ENCODE measurements at regions not wholly inside any gene's neighbourhood (a gene's known extent, or its start where the extent isn't known, plus 50 kb on each side); places are given as distances from the start of the nearest gene placed in this dataset.
"Not testable (repeated sequence)": the region's sequence is repeated elsewhere in the genome, so short reads cannot be mapped to it uniquely, and the experiment has no call there.

DNA sequence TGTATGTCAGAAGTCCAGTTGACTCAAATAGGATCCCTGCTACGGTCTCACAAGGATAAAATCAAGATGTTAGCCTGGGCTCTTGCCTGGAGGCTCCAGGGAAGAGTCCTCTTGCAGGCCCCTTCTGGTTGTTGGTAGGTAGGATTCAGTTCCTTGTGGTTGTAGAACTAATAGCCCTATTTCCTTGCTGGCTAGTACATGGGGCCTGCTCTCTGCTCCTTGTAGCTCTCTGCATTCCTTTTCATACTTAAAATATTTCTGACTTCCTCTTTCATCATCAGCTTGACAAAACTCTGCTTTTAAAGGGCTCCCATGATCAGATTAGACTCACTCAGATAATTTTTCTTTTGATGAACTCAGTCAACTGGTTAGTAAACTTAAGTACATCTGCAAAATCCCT is 756.7 kb downstream of the GATA3 start:
- intact Hi-C loops (cut with DNase I), result no loop called here
- DNase-seq, result no peak

GRCh38 chr10:8815969-8816368 is 761.5 kb downstream of the GATA3 start:
- no peak for DNase-seq
- intact Hi-C loops (cut with DNase I), result no loop called here

DNA sequence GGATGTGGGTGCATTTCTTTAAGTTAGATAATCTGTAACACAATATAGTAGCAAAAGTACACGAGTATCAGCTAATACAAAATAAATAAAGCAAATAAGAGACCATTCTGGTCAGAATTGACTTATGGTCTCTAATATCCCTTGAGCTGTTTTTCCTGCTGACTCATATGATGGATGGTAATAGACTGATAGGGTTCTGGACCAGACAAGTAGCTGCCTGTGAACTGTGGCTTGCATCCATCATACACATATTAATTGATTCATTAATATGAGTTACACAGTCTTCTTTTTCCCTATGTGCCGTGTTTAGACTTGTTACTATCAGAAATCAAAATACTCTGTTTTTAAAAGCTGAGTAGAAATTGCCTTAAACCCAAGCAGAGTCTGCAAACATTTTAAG is 762.8 kb downstream of the GATA3 start:
- DNase-seq, result no peak
- intact Hi-C loops (cut with DNase I), result no loop called here

- no peak for DNase-seq
- intact Hi-C loops (cut with DNase I), result no loop called here
These were observed 771.1 kb downstream of the GATA3 start for GRCh38 chr10:8825611-8826010.

- intact Hi-C loops (cut with DNase I), result no loop called here
- DNase-seq, result no peak
These were observed 775.1 kb downstream of the GATA3 start for GRCh38 chr10:8829592-8829991.

DNA sequence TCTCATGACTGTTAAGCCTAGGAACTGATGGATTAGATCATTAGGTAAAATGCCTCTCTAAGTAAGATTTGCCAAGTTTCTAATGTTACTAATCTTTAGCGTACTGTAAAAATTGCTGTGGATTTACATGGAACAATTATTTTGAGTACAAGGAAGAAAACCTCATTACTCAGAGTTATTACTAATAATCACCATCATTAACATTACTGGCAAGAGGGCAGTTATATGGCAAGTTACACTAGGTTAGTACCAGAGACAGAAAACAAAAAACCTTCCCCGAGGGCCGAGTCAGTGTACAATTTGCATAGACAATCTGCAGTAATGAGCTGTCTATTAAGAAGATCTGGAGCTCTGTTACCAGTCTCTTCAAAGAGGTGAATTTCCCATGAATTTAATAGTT is 775.6 kb downstream of the GATA3 start:
- intact Hi-C loops (cut with DNase I), result no loop called here

GRCh38 chr10:8830876-8831275 is 776.4 kb downstream of the GATA3 start:
- intact Hi-C loops (cut with DNase I), result no loop called here
- no peak for DNase-seq

More for the DNA sequence above, 775.6 kb downstream of the GATA3 start:
- no peak for DNase-seq

- intact Hi-C loops (cut with DNase I), result no loop called here
- no peak for DNase-seq
These were observed 781.1 kb downstream of the GATA3 start for GRCh38 chr10:8835453-8836167.

GRCh38 chr10:8840356-8840755 is 785.9 kb downstream of the GATA3 start:
- intact Hi-C loops (cut with DNase I), result no loop called here
- peak in 1 of 10 donors; percentile 18 for DNase-seq

GRCh38 chr10:8844141-8844540 is 789.7 kb downstream of the GATA3 start:
- DNase-seq, result no peak

GRCh38 chr10:8852546-8852945 is 798.1 kb downstream of the GATA3 start:
- intact Hi-C loops (cut with DNase I), result no loop called here
- no peak for DNase-seq

More at GRCh38 chr10:8844141-8844540, 789.7 kb downstream of the GATA3 start:
- intact Hi-C loops (cut with DNase I), result no loop called here

DNA sequence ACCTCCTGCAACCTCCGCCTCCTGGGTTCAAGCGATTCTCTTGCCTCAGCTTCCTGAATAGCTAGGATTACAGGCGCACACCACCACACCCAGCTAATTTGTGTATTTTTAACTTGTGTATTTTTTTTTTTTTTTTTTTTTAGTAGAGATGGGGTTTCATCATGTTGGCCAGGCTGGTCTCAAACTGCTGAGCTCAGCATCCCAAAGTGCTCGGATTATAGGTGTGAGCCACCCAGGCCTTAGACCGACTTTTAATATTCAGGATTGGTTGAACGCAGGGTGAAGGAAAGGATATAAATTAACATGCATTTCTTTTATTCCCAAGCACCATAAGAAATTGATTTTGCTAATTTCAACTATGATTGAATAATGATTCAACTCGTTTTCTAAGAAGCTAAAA is 798.6 kb downstream of the GATA3 start:
- intact Hi-C loops (cut with DNase I), result no loop called here

DNA sequence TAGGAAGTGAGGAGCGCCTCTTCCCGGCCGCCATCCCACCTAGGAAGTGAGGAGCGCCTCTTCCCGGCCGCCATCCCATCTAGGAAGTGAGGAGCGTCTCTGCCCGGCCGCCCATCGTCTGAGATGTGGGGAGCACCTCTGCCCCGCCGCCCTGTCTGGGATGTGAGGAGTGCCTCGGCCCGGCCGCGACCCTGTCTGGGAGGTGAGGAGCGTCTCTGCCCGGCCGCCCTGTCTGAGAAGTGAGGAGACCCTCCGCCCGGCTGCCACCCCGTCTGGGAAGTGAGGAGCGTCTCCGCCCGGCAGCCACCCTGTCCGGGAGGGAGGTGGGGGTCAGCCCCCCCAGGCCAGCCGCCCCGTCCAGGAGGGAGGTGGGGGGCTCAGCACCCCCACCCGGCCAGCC is 814.4 kb downstream of the GATA3 start:
- peak in 1 of 10 donors; percentile 61 for DNase-seq

More for the DNA sequence above, 798.6 kb downstream of the GATA3 start:
- no peak for DNase-seq

GRCh38 chr10:8873310-8873709 is 818.8 kb downstream of the GATA3 start:
- DNase-seq, result no peak
- intact Hi-C loops (cut with DNase I), result no loop called here

More for the DNA sequence above, 814.4 kb downstream of the GATA3 start:
- intact Hi-C loops (cut with DNase I), result not testable (repeated sequence)

DNA sequence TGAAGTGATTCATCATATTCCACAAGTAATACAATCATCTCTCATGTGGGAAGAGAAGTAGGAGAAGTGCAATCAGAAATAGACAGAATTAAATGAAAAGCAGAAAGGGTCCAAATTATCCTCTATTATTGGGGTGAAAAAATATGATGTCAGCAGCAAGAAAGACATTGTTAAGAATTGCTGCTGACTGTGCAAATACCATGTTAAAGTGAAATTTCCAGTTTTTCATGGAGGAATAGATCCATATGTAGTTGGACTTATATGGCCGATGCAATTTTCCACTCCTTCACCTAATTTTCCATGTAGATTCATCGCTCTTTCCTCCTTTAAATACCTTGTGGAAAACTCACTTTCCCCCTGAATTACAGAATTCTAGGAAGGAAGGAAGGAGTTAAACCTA is 819.8 kb downstream of the GATA3 start:
- no peak for DNase-seq
- intact Hi-C loops (cut with DNase I), result no loop called here

- intact Hi-C loops (cut with DNase I), result no loop called here
- no peak for DNase-seq
These were observed 820.5 kb downstream of the GATA3 start for GRCh38 chr10:8874972-8875371.

GRCh38 chr10:8876171-8876570 is 821.7 kb downstream of the GATA3 start:
- no peak for DNase-seq
- intact Hi-C loops (cut with DNase I), result no loop called here

DNA sequence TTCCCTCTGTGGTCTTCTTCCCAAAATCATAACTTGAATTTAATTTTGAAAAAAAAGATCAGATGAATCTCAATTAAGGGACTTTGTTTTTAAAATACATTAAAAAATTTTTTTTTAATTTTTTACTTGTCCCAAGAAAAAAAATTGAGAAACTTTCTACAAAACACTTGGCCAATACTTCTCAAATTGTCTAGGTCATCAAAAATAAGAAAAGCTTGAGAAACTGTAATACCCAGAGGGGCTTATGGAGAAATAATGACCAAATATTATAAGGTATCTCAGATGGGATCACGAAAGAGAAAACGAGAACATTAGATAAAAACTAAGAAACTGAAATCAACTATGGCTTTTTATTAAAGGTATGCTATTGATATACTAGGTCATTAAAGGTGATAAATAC is 835.0 kb downstream of the GATA3 start:
- no peak for DNase-seq
- intact Hi-C loops (cut with DNase I), result no loop called here

- DNase-seq, result no peak
- intact Hi-C loops (cut with DNase I), result no loop called here
These were observed 838.6 kb downstream of the GATA3 start for GRCh38 chr10:8893102-8893501.

DNA sequence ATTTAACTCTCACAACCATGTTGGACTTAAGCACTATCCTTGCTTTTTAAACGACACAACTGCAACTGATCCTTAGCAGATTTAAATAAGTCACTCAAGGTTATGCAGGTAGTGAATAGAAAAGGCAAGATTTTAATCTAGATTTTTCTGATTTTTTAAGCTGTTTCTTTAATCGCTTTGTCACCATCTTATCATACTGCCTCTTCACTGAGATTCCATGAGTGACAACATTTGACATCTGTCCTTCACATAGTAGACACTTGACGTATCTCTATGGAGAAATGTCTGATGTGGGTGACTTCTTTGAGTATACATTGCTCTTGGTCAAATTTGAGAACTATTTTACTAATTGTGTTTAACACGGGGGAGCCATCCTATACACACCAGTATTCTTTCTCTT is 839.7 kb downstream of the GATA3 start:
- DNase-seq, result no peak
- intact Hi-C loops (cut with DNase I), result no loop called here

DNA sequence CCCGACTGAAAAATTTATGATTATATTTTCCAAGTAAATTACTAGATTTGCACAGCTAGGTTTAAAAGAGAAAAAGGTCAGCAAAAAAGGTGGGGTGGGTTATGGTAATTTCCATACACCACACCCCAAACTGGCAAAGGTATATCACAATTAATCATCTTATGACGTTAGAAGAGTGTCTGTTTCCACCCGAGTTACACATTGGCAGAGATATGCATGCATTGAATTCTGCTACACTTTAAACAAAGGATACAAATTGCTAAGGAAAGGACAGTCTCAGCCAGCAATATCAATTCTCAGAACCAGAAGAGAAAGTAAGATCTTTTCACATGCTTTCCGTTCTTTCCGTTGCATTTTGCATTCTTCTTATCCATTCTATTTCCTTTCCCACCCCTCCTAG is 843.3 kb downstream of the GATA3 start:
- no peak for DNase-seq
- intact Hi-C loops (cut with DNase I), result no loop called here

DNA sequence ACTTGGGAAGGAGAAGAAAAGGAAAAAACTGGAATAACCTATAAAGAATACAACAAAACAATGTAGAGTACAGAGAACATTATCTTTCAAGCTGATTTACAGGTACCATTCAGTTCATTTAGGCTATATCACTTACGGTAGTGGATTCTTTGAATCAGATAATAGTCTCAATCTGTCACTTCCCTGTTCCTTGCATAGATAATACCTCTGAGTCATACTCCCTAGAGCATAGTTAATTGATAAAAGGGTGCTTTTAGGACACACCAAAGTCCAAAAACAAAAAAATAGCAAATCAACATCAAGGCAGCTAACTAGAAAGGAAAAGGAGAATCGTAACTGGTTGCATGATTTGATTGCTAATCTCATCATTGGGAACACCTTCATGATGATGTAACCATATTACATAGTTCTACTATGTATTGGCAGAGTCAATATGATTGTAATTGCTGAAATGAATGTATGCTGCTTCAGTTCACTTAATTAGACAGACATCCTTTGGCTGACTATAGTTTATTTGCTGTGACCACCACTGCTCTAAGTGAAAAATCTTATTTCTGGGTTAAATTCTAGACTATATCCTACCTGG is 844.4 kb downstream of the GATA3 start:
- no peak for DNase-seq
- intact Hi-C loops (cut with DNase I), result no loop called here

All from posterior cingulate gyrus (tissue), 11 donors.